Endothelial cell of umbilical vein (primary cell): ENCODE measurements at regions not wholly inside any gene's neighbourhood (a gene's known extent, or its start where the extent isn't known, plus 50 kb on each side); places are given as distances from the start of the nearest gene placed in this dataset.
A peak's percentile ranks its signal among the peaks of the same experiment; 100 is the strongest.

ENCODE experiments used
- BruUV-seq: library from RNA; stranded (reverse); fragments of 400-500 nt; replicated peaks from 2 replicates; lab custom pipeline; 2021; lab: Mats Ljungman, UMichigan
- CTCF ChIA-PET: fragments of 300-600, 350-600 bp; sonication (Branson Sonifier 250); formaldehyde crosslinking; loops from one replicate; lab custom pipeline; 2021; ENCODE audit warnings: antibody characterized with exemption, inconsistent platforms; lab: Charles Lee
- POLR2A ChIA-PET: fragments of 300-600, 350-600 bp; sonication (Branson Sonifier 250); formaldehyde crosslinking; loops from one replicate; lab custom pipeline; 2021; ENCODE audit warnings: antibody characterized with exemption, inconsistent platforms; lab: Charles Lee
- DNase-seq: peaks from one replicate; pipeline ENCODE4 v3.0.0-alpha.2; 2011; ENCODE audit warnings: low read depth, low spot score
- FAIRE-seq: peaks from 2 replicates; lab custom pipeline; 2011; peaks lifted over from hg19 to GRCh38; lab: Jason Lieb, UNC
- H2AFZ ChIP-seq: 2 replicates; pipeline ENCODE4 v1.6.0; 2012; ENCODE audit warnings: low read depth, low read length, control low read depth, inconsistent platforms
- H3K27ac ChIP-seq: 2 replicates; pipeline ENCODE4 v1.5.1; 2011; ENCODE audit warnings: low read depth, mild to moderate bottlenecking, control low read depth, low read length, moderate library complexity; ENCODE audit not compliant: insufficient read depth
- H3K27me3 ChIP-seq, 2 experiments: 2 replicates each; pipeline versions ENCODE4 v1.6.0 to v1.6.1; 2011; ENCODE audit warnings: low read length in 2 of 2, mixed read lengths in 1 of 2; ENCODE audit not compliant: control insufficient read depth in 2 of 2, insufficient read depth in 2 of 2
- H3K36me3 ChIP-seq, 2 experiments: 2 replicates in 1 of 2; 3 replicates in 1 of 2; pipeline ENCODE4 v1.5.1; 2011; ENCODE audit warnings: low read length in 2 of 2, mild to moderate bottlenecking in 1 of 2, moderate library complexity in 1 of 2; ENCODE audit not compliant: control insufficient read depth in 2 of 2, insufficient read depth in 2 of 2; ENCODE audit errors: extremely low read depth in 1 of 2
- H3K4me1 ChIP-seq: 3 replicates; pipeline ENCODE4 v1.5.1; 2011; ENCODE audit warnings: mild to moderate bottlenecking, low read length; ENCODE audit not compliant: control insufficient read depth, insufficient read depth; ENCODE audit errors: extremely low read depth
- H3K4me2 ChIP-seq: 2 replicates; pipeline ENCODE4 v1.6.1; 2011; ENCODE audit warnings: low read length, control low read depth, mixed read lengths; ENCODE audit not compliant: insufficient read depth
- H3K4me3 ChIP-seq, 3 experiments: fragments of 200-600 bp in 1 of 3; sonication (generic), shearing (Covaris generic) in 1 of 3; replicated peaks in 1 of 3; 2 replicates each; pipeline ENCODE4 v1.5.1; 2011 to 2016; ENCODE audit warnings: control low read depth in 3 of 3, low read length in 3 of 3, mild to moderate bottlenecking in 2 of 3, inconsistent platforms in 1 of 3, low read depth in 1 of 3, moderate library complexity in 1 of 3; ENCODE audit not compliant: insufficient read depth in 1 of 3
- H3K79me2 ChIP-seq: 2 replicates; pipeline ENCODE4 v1.6.0; 2012; ENCODE audit warnings: low read length, inconsistent platforms; ENCODE audit not compliant: control insufficient read depth, insufficient read depth
- H3K9ac ChIP-seq: replicated peaks from 2 replicates; pipeline ENCODE3; 2011; ENCODE audit warnings: low read length, control low read depth; ENCODE audit not compliant: insufficient read depth; ENCODE audit errors: extremely low read depth
- H3K9me1 ChIP-seq: replicated peaks from 3 replicates; pipeline ENCODE4 v1.6.0; 2011; ENCODE audit warnings: mild to moderate bottlenecking, low read length; ENCODE audit not compliant: control insufficient read depth, insufficient read depth; ENCODE audit errors: extremely low read depth
- H3K9me3 ChIP-seq: replicated peaks from 2 replicates; pipeline ENCODE4 v1.5.1; 2012; ENCODE audit warnings: low read length, inconsistent platforms; ENCODE audit not compliant: control insufficient read depth, insufficient read depth
- H4K20me1 ChIP-seq: replicated peaks from 2 replicates; pipeline ENCODE3; 2011; ENCODE audit warnings: mild to moderate bottlenecking, low read length; ENCODE audit not compliant: control insufficient read depth, insufficient read depth; ENCODE audit errors: extremely low read depth
- EZH2 ChIP-seq: IDR thresholded peaks from 2 replicates; pipeline ENCODE4 v1.6.1; 2012; ENCODE audit warnings: borderline replicate concordance, low read depth, mild to moderate bottlenecking, moderate library complexity, low read length, inconsistent platforms; ENCODE audit not compliant: severe bottlenecking
- FOS ChIP-seq: IDR thresholded peaks from 2 replicates; pipeline ENCODE4 v1.6.1; 2011; ENCODE audit warnings: mild to moderate bottlenecking, low read length, moderate library complexity, borderline replicate concordance; ENCODE audit not compliant: insufficient read depth
- GATA2 ChIP-seq: IDR thresholded peaks from 2 replicates; pipeline ENCODE4 v1.7.0; 2011; ENCODE audit warnings: low read depth, mild to moderate bottlenecking, moderate library complexity, mixed read lengths, low read length; ENCODE audit not compliant: insufficient read length, insufficient read depth
- JUN ChIP-seq: IDR thresholded peaks from 2 replicates; pipeline ENCODE4 v1.6.1; 2011; ENCODE audit warnings: borderline replicate concordance, low read depth; ENCODE audit not compliant: insufficient read length, insufficient read depth
- MYC ChIP-seq: IDR thresholded peaks from one replicate; pipeline ENCODE4 v1.6.1; 2011; ENCODE audit warnings: mild to moderate bottlenecking, low read depth, low read length
- POLR2A ChIP-seq: IDR thresholded peaks from 2 replicates; pipeline ENCODE4 v1.6.1; 2012; ENCODE audit warnings: low read depth, mild to moderate bottlenecking, control low read depth, low read length
- POLR2AphosphoS5 ChIP-seq: IDR thresholded peaks from 2 replicates; pipeline ENCODE4 v1.6.1; 2012; ENCODE audit warnings: low read depth, mild to moderate bottlenecking, control low read depth, low read length, moderate library complexity; ENCODE audit not compliant: insufficient read depth
- dilution Hi-C: fragments of 300-500 bp; cut with MboI; formaldehyde crosslinking; loops from one replicate; pipeline ENCODE4 v1.15.0; 2019; ENCODE audit warnings: low sequenced_read_pairs; ENCODE audit not compliant: extremely low pct_ligation_motif_present
- intact Hi-C: fragments of 100-400 bp; cut with micrococcal nuclease; formaldehyde crosslinking; loops from one replicate; pipeline ENCODE4 v1.10.0; 2022
- TF ChIP-seq, protein P1 (sequence below): IDR thresholded peaks from 2 replicates; pipeline ENCODE4 v1.6.1; 2011; ENCODE audit not compliant: insufficient read depth, insufficient read length
- TF ChIP-seq, protein P2 (sequence below), 2 donors: IDR thresholded peaks; 1 replicate in 1 of 2; 2 replicates in 1 of 2; pipeline ENCODE4 v1.5.1; 2011; ENCODE audit warnings: low read length in 2 of 2, mild to moderate bottlenecking in 2 of 2, moderate library complexity in 2 of 2, control low read depth in 1 of 2, inconsistent platforms in 1 of 2, low read depth in 1 of 2; ENCODE audit not compliant: insufficient read depth in 1 of 2; ENCODE audit errors: extremely low read depth in 1 of 2

GRCh38 chr1:74964508-74965102 is 169.6 kb upstream of the LHX8 start:
- no peaks in the 10 kb centered on the region for H3K4me1 ChIP-seq
- H2AFZ ChIP-seq: no peak overlapping the region
- intact Hi-C loops: no loop called here
- CTCF ChIA-PET: interaction anchor here (1.1 kb wide), 1 partner anchor 15 kb away, joined by 4 read pairs; no protein-coding TSS in a partner anchor
- H3K79me2 ChIP-seq: no peaks in the 10 kb centered on the region
- no peak overlapping the region for H3K9ac ChIP-seq
- no peaks in the 10 kb centered on the region for H3K9me1 ChIP-seq
- H3K27me3 ChIP-seq: no peaks in the 10 kb centered on the region
- DNase-seq: peak; percentile 8
- H3K9me3 ChIP-seq: no peaks in the 10 kb centered on the region
- BruUV-seq: no TSS peak
- no peak overlapping the region for H3K27ac ChIP-seq
- H3K4me3 ChIP-seq: no peak overlapping the region
- no peaks in the 10 kb centered on the region for H4K20me1 ChIP-seq
- TF ChIP-seq POLR2AphosphoS5 (no peak), POLR2A (no peak), JUN (no peak), FOS (no peak), GATA2 (no peak), MYC (no peak), EZH2 (no peak)
- TF ChIP-seq, protein P1, sequence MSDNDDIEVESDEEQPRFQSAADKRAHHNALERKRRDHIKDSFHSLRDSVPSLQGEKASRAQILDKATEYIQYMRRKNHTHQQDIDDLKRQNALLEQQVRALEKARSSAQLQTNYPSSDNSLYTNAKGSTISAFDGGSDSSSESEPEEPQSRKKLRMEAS: no peak
- TF ChIP-seq, protein P2, sequence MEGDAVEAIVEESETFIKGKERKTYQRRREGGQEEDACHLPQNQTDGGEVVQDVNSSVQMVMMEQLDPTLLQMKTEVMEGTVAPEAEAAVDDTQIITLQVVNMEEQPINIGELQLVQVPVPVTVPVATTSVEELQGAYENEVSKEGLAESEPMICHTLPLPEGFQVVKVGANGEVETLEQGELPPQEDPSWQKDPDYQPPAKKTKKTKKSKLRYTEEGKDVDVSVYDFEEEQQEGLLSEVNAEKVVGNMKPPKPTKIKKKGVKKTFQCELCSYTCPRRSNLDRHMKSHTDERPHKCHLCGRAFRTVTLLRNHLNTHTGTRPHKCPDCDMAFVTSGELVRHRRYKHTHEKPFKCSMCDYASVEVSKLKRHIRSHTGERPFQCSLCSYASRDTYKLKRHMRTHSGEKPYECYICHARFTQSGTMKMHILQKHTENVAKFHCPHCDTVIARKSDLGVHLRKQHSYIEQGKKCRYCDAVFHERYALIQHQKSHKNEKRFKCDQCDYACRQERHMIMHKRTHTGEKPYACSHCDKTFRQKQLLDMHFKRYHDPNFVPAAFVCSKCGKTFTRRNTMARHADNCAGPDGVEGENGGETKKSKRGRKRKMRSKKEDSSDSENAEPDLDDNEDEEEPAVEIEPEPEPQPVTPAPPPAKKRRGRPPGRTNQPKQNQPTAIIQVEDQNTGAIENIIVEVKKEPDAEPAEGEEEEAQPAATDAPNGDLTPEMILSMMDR (IDR thresholded peaks at IDR 0.05; ENCODE audit: extremely low read depth in 1 of 2, insufficient read depth in 1 of 2, low read depth in 1 of 2, low read length in 2 of 2): no peak
- dilution Hi-C loops: no loop called here
- POLR2A ChIA-PET: no interaction called here
- no peak for FAIRE-seq
- no peak overlapping the region for H3K4me2 ChIP-seq
- H3K36me3 ChIP-seq: no peaks in the 10 kb centered on the region
